ENCODE measurements at regions not wholly inside any gene's neighbourhood (a gene's known extent, or its start where the extent isn't known, plus 50 kb on each side); places are given as distances from the start of the nearest gene placed in this dataset.
A peak's percentile ranks its signal among the peaks of the same experiment; 100 is the strongest.

GRCh38 chr11:19345848-19346681 lies 105.3 kb upstream of the E2F8 start:
- no peak for DNase-seq (ENCODE audit: low spot score)
- ChIA-PET CTCF (interaction anchor here (0.6 kb wide), 1 partner anchor 1271 kb away, joined by 4 read pairs; no protein-coding TSS in a partner anchor), POLR2A (ENCODE audit: low non-redundant PET) (no interaction called here)
- no peak overlapping the region for H3K27ac ChIP-seq
- TF ChIP-seq CTCF (conservative IDR thresholded peaks at IDR 0.05; ENCODE audit: low read depth): no peak

GRCh38 chr11:19345519-19345847 lies 104.7 kb upstream of the E2F8 start:
- CTCF ChIA-PET: no interaction called here
- DNase-seq (ENCODE audit: low spot score): no peak
- no peak for TF ChIP-seq CTCF (conservative IDR thresholded peaks at IDR 0.05; ENCODE audit: low read depth)
- POLR2A ChIA-PET (ENCODE audit: low non-redundant PET): no interaction called here
- H3K27ac ChIP-seq: no peak overlapping the region

GRCh38 chr11:19344661-19345518 lies 104.1 kb upstream of the E2F8 start:
- H3K27ac ChIP-seq: no peak overlapping the region
- ChIA-PET CTCF (interaction anchor here (1.1 kb wide), 1 partner anchor 19 kb away, joined by 5 read pairs; no protein-coding TSS in a partner anchor), POLR2A (ENCODE audit: low non-redundant PET) (no interaction called here)
- TF ChIP-seq CTCF (conservative IDR thresholded peaks at IDR 0.05; ENCODE audit: low read depth): no peak
- DNase-seq (ENCODE audit: low spot score): peak; percentile 61

GRCh38 chr11:19342036-19342435 lies 101.3 kb upstream of the E2F8 start:
- no peak for TF ChIP-seq CTCF (conservative IDR thresholded peaks at IDR 0.05; ENCODE audit: low read depth)
- CTCF ChIA-PET: no interaction called here
- no peak for DNase-seq (ENCODE audit: low spot score)
- no peak overlapping the region for H3K27ac ChIP-seq
- POLR2A ChIA-PET (ENCODE audit: low non-redundant PET): no interaction called here

GRCh38 chr11:19338375-19338774 lies 97.6 kb upstream of the E2F8 start:
- H3K27ac ChIP-seq: no peak overlapping the region
- ChIA-PET CTCF (interaction anchor here (0.9 kb wide), 1 partner anchor 564 kb away, joined by 3 read pairs; no protein-coding TSS in a partner anchor), POLR2A (ENCODE audit: low non-redundant PET) (no interaction called here)
- no peak for DNase-seq (ENCODE audit: low spot score)
- no peak for TF ChIP-seq CTCF (conservative IDR thresholded peaks at IDR 0.05; ENCODE audit: low read depth)

- no peak for TF ChIP-seq CTCF (conservative IDR thresholded peaks at IDR 0.05; ENCODE audit: low read depth)
- ChIA-PET CTCF (no interaction called here), POLR2A (ENCODE audit: low non-redundant PET) (no interaction called here)
- no peak overlapping the region for H3K27ac ChIP-seq
- DNase-seq (ENCODE audit: low spot score): no peak
Measured at GRCh38 chr11:19337779-19338178, 97.0 kb upstream of the E2F8 start.
